Thyroid gland (tissue), 4 donors: ENCODE measurements at regions not wholly inside any gene's neighbourhood (a gene's known extent, or its start where the extent isn't known, plus 50 kb on each side); places are given as distances from the start of the nearest gene placed in this dataset.

Source experiments
- DNase-seq, 2 donors: peaks; one replicate each; pipeline ENCODE4 v3.0.0-alpha.2; 2019
- H3K27ac ChIP-seq, 3 donors: fragments of 200-600 bp; sonication (generic); 1 replicate in 2 of 3; 2 replicates in 1 of 3; pipeline ENCODE4 v1.5.1; 2016 to 2019; ENCODE audit warnings: mild to moderate bottlenecking in 1 of 3, moderate library complexity in 1 of 3
- H3K27me3 ChIP-seq: fragments of 200-600 bp; sonication (generic); one replicate; pipeline ENCODE4 v1.5.1; 2019
- H3K36me3 ChIP-seq, 2 donors: fragments of 200-600 bp; sonication (generic); one replicate each; pipeline ENCODE4 v1.5.1; 2016 to 2019
- H3K4me1 ChIP-seq, 2 donors: fragments of 200-600 bp; sonication (generic); one replicate each; pipeline ENCODE4 v1.5.1; 2017 to 2019
- H3K4me3 ChIP-seq, 3 donors: fragments of 200-600 bp; sonication (generic); replicated peaks in 1 of 3; 1 replicate in 2 of 3; 2 replicates in 1 of 3; pipeline ENCODE4 v1.5.1; 2016; ENCODE audit warnings: mild to moderate bottlenecking in 1 of 3
- H3K9me3 ChIP-seq: fragments of 200-600 bp; sonication (generic); one replicate; pipeline ENCODE4 v1.5.1; 2017
- CTCF ChIP-seq, 6 experiments: fragments of 200-600 bp in 3 of 6; fragments of 450-650 bp in 3 of 6; sonication (generic) in 3 of 6; IDR thresholded peaks; one replicate each; pipeline ENCODE4 v1.5.1; 2016 to 2019; ENCODE audit warnings: antibody characterized with exemption in 6 of 6, mild to moderate bottlenecking in 2 of 6, inconsistent platforms in 1 of 6, moderate library complexity in 1 of 6
- POLR2A ChIP-seq, 2 donors: fragments of 450-650 bp; IDR thresholded peaks; one replicate each; pipeline ENCODE4 v1.6.1; 2017; ENCODE audit warnings: antibody characterized with exemption in 2 of 2, mild to moderate bottlenecking in 2 of 2, moderate library complexity in 1 of 2
- WGBS, 2 donors: methylation state at CpG; one replicate each; pipeline ENCODE4 v1.1.5; 2017; 5-methylcytosine and 5-hydroxymethylcytosine counted together
- intact Hi-C: fragments of 100-400 bp; cut with DNase I; formaldehyde crosslinking; loops from one replicate; pipeline ENCODE4 v1.15.1; 2023

- 100% methylated on average over 2 of the region's 2 CpGs for WGBS, 2 donors
- intact Hi-C loops = no loop called here
- H3K4me1 ChIP-seq = no peaks in the 10 kb centered on the region
- no peak overlapping the region for H3K27ac ChIP-seq
- H3K27me3 ChIP-seq = no peaks in the 10 kb centered on the region
- no peak overlapping the region for H3K4me3 ChIP-seq
- no peak for DNase-seq
- H3K9me3 ChIP-seq = no peaks in the 10 kb centered on the region
- H3K36me3 ChIP-seq = no peaks in the 10 kb centered on the region
- TF ChIP-seq POLR2A (IDR thresholded peaks at IDR 0.05) = no peak
- TF ChIP-seq CTCF (IDR thresholded peaks at IDR 0.05) = no peak
Observed at GRCh38 chr7:10596827-10597226, 376.8 kb upstream of the PHF14 start.

- intact Hi-C loops = no loop called here
- Histone ChIP-seq H3K9me3 (no peaks in the 10 kb centered on the region), H3K27ac (no peak overlapping the region), H3K27me3 (no peaks in the 10 kb centered on the region), H3K4me1 (no peaks in the 10 kb centered on the region), H3K4me3 (no peak overlapping the region), H3K36me3 (no peaks in the 10 kb centered on the region)
- TF ChIP-seq POLR2A (IDR thresholded peaks at IDR 0.05) = no peak
- no peak for TF ChIP-seq CTCF (IDR thresholded peaks at IDR 0.05)
- DNase-seq = no peak
Observed at GRCh38 chr7:10604128-10604527, 369.5 kb upstream of the PHF14 start.

GRCh38 chr7:10612950-10613349, 360.7 kb upstream of the PHF14 start:
- Histone ChIP-seq H3K4me3 (no peak overlapping the region), H3K9me3 (no peaks in the 10 kb centered on the region), H3K36me3 (no peaks in the 10 kb centered on the region), H3K27me3 (no peaks in the 10 kb centered on the region), H3K27ac (no peak overlapping the region), H3K4me1 (no peaks in the 10 kb centered on the region)
- no peak for DNase-seq
- TF ChIP-seq CTCF (IDR thresholded peaks at IDR 0.05) (no peak), POLR2A (IDR thresholded peaks at IDR 0.05) (no peak)
- intact Hi-C loops = no loop called here

GRCh38 chr7:10618953-10619352, 354.7 kb upstream of the PHF14 start:
- intact Hi-C loops = no loop called here
- no peaks in the 10 kb centered on the region for H3K4me1 ChIP-seq
- 41 to 45% methylated on average over 3 of the region's 3 CpGs for whole genome bisulfite sequencing, 2 donors
- no peaks in the 10 kb centered on the region for H3K36me3 ChIP-seq
- no peak overlapping the region for H3K4me3 ChIP-seq
- no peaks in the 10 kb centered on the region for H3K9me3 ChIP-seq
- TF ChIP-seq POLR2A (IDR thresholded peaks at IDR 0.05) (no peak), CTCF (IDR thresholded peaks at IDR 0.05) (no peak)
- H3K27ac ChIP-seq = no peak overlapping the region
- no peaks in the 10 kb centered on the region for H3K27me3 ChIP-seq
- no peak for DNase-seq

GRCh38 chr7:10632712-10633111, 341.0 kb upstream of the PHF14 start:
- H3K4me1 ChIP-seq = no peaks in the 10 kb centered on the region
- intact Hi-C loops = no loop called here
- no peak overlapping the region for H3K4me3 ChIP-seq
- TF ChIP-seq POLR2A (IDR thresholded peaks at IDR 0.05) (no peak), CTCF (IDR thresholded peaks at IDR 0.05) (no peak)
- DNase-seq = no peak
- WGBS, 2 donors = 11 to 22% methylated on average over 1 of the region's 1 CpG
- no peaks in the 10 kb centered on the region for H3K27me3 ChIP-seq
- no peaks in the 10 kb centered on the region for H3K36me3 ChIP-seq
- no peak overlapping the region for H3K27ac ChIP-seq
- H3K9me3 ChIP-seq = no peaks in the 10 kb centered on the region
